ENCODE measurements at regions not wholly inside any gene's neighbourhood (a gene's known extent, or its start where the extent isn't known, plus 50 kb on each side); places are given as distances from the start of the nearest gene placed in this dataset.

GRCh38 chr5:39946356-39947045, 521.7 kb upstream of the DAB2 start:
- TF ChIP-seq, protein P1, sequence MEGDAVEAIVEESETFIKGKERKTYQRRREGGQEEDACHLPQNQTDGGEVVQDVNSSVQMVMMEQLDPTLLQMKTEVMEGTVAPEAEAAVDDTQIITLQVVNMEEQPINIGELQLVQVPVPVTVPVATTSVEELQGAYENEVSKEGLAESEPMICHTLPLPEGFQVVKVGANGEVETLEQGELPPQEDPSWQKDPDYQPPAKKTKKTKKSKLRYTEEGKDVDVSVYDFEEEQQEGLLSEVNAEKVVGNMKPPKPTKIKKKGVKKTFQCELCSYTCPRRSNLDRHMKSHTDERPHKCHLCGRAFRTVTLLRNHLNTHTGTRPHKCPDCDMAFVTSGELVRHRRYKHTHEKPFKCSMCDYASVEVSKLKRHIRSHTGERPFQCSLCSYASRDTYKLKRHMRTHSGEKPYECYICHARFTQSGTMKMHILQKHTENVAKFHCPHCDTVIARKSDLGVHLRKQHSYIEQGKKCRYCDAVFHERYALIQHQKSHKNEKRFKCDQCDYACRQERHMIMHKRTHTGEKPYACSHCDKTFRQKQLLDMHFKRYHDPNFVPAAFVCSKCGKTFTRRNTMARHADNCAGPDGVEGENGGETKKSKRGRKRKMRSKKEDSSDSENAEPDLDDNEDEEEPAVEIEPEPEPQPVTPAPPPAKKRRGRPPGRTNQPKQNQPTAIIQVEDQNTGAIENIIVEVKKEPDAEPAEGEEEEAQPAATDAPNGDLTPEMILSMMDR (conservative IDR thresholded peaks at IDR 0.05; ENCODE audit: low read length): no peak
- no peak for TF ChIP-seq EZH2phosphoT487 (IDR thresholded peaks at IDR 0.05; ENCODE audit: borderline replicate concordance)

Data from Loucy (cell line).